GM23248 (cell line): ENCODE measurements at regions not wholly inside any gene's neighbourhood (a gene's known extent, or its start where the extent isn't known, plus 50 kb on each side); places are given as distances from the start of the nearest gene placed in this dataset.

Experiments used
- DNase-seq: peaks from one replicate; pipeline ENCODE4 v3.0.0-alpha.2; 2015
- H2AFZ ChIP-seq: fragments of 200-600 bp; sonication (generic); 2 replicates; pipeline ENCODE4 v1.6.1; 2016; ENCODE audit warnings: antibody characterized with exemption
- H3F3A ChIP-seq: fragments of 200-600 bp; sonication (generic); 2 replicates; pipeline ENCODE4 v1.6.1; 2016; ENCODE audit warnings: mild to moderate bottlenecking, antibody characterized with exemption, mixed run types; ENCODE audit not compliant: insufficient read depth
- H3K27ac ChIP-seq: fragments of 200-600 bp; sonication (generic); 2 replicates; pipeline ENCODE4 v1.5.1; 2016; ENCODE audit warnings: mild to moderate bottlenecking
- H3K27me3 ChIP-seq: fragments of 200-600 bp; sonication (generic); replicated peaks from 2 replicates; pipeline ENCODE4 v1.6.1; 2016; ENCODE audit warnings: mild to moderate bottlenecking; ENCODE audit not compliant: insufficient read depth
- H3K36me3 ChIP-seq: fragments of 200-600 bp; sonication (generic); 2 replicates; pipeline ENCODE4 v1.6.1; 2016; ENCODE audit warnings: low read depth, mild to moderate bottlenecking
- H3K4me1 ChIP-seq: fragments of 200-600 bp; sonication (generic); 2 replicates; pipeline ENCODE4 v1.6.1; 2016; ENCODE audit warnings: mild to moderate bottlenecking; ENCODE audit not compliant: insufficient read depth
- H3K4me2 ChIP-seq: fragments of 200-600 bp; sonication (generic); one replicate; pipeline ENCODE4 v1.6.1; 2016; ENCODE audit warnings: mild to moderate bottlenecking; ENCODE audit not compliant: unreplicated experiment
- H3K4me3 ChIP-seq: fragments of 200-600 bp; sonication (generic); 2 replicates; pipeline ENCODE4 v1.5.1; 2016; ENCODE audit warnings: mild to moderate bottlenecking
- H3K79me2 ChIP-seq: fragments of 200-600 bp; sonication (generic); 2 replicates; pipeline ENCODE4 v1.6.1; 2016; ENCODE audit warnings: mild to moderate bottlenecking; ENCODE audit not compliant: insufficient read depth
- H3K9ac ChIP-seq: fragments of 200-600 bp; sonication (generic); 2 replicates; pipeline ENCODE4 v1.6.1; 2016; ENCODE audit warnings: mild to moderate bottlenecking
- H3K9me2 ChIP-seq: fragments of 200-600 bp; sonication (generic); 2 replicates; pipeline ENCODE4 v1.6.1; 2016; ENCODE audit warnings: mixed run types, mild to moderate bottlenecking, moderate library complexity; ENCODE audit not compliant: insufficient read depth
- H3K9me3 ChIP-seq: fragments of 200-600 bp; sonication (generic); one replicate; pipeline ENCODE4 v1.6.1; 2017; ENCODE audit warnings: low read depth
- H4K20me1 ChIP-seq: fragments of 200-600 bp; sonication (generic); 2 replicates; pipeline ENCODE4 v1.6.0; 2016; ENCODE audit not compliant: insufficient read depth
- EZH2 ChIP-seq: fragments of 200-600 bp; sonication (generic); IDR thresholded peaks from 2 replicates; pipeline ENCODE4 v1.6.1; 2018; ENCODE audit warnings: antibody characterized with exemption, mild to moderate bottlenecking; ENCODE audit not compliant: insufficient read depth, poor library complexity, severe bottlenecking
- EZH2phosphoT487 ChIP-seq: fragments of 200-600 bp; sonication (generic); IDR thresholded peaks from 2 replicates; pipeline ENCODE4 v1.6.1; 2018; ENCODE audit warnings: antibody characterized with exemption, moderate library complexity, mild to moderate bottlenecking, low read depth; ENCODE audit not compliant: insufficient read depth
- WGBS, 2 experiments: methylation state at CpG; one replicate each; pipeline ENCODE4 v1.1.6; 2015 to 2017; ENCODE audit warnings: low lambda C conversion rate in 2 of 2, low coverage in 1 of 2; ENCODE audit errors: missing lambda C conversion rate in 2 of 2; 5-methylcytosine and 5-hydroxymethylcytosine counted together
- in situ Hi-C: fragments of 300-500 bp; cut with MboI; formaldehyde crosslinking; loops from 2 replicates; pipeline ENCODE4 v1.15.0; 2020

DNA sequence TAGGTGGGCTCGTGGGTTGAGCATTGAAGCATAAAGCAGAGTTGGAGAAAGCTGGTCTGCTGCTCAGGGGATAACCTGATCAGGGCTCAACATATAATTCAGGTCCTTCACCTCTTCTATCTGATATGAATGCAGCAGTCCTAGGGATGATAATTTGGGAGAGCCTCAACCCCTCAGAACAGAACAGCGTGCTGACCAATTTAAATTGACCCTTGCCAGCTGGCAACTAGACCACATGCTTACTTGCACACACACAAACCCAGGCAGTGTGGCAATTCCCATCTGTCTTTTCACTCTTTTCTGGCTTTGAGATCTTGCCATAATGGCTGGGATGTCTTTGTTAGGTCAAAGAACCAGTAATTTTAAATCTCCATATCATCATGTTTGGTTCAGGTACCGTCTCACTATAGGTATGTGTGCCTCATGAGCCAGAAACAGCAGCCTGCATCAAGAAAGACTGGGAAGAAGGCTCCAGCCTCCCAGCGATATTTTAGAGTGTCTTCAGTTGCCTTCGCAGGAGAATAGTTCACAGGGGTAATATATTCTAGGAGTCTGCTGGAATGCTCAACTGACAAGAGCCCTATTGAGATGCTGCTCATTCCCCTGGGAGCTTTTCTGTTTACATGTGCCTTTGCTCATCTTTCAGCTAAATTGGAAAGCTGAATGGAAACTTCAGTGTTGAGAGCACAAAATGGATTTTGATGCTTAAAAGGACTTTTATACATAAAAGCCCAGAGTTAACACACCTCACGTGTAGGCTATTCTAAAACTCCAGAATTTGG, 497.6 kb downstream of the RASEF start:
- Histone ChIP-seq H3K4me1 (no peaks in the 10 kb centered on the region), H3K9me3 (no peaks in the 10 kb centered on the region), H3K27ac (no peak overlapping the region), H3K36me3 (no peaks in the 10 kb centered on the region), H3K79me2 (no peaks in the 10 kb centered on the region), H2AFZ (no peak overlapping the region), H3F3A (no peaks in the 10 kb centered on the region), H3K9ac (no peak overlapping the region), H3K9me2 (no peaks in the 10 kb centered on the region), H3K4me2 (no peak overlapping the region), H3K27me3 (no peaks in the 10 kb centered on the region; the same call in 1 of the 2 replicates), H3K4me3 (no peak overlapping the region), H4K20me1 (no peaks in the 10 kb centered on the region)
- no peak for DNase-seq
- 18 to 20% methylated on average over 6 of the region's 6 CpGs for WGBS, 2 experiments
- in situ Hi-C loops = no loop called here
- TF ChIP-seq EZH2phosphoT487 (no peak), EZH2 (no peak)

DNA sequence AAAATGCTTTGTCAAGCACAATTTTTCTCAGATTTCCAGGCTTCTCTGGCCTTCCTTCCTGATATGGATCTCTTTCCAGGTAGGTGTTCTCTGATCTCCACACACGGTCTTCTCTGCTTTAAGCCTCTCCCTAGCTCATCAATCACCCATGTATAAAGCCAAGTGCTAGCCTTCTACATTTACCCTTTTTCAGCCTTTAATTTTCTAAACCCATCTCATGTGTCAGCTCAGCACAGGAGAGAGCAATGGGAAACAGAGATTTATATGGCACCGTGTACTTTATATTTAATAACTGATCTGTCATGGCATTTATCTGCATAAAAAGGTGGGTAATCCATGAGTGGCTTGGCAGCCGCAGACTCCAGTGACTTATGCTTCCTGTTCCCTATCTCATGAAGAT, 495.0 kb downstream of the RASEF start:
- Histone ChIP-seq H3K27ac (no peak overlapping the region), H3K4me3 (no peak overlapping the region), H3K36me3 (no peaks in the 10 kb centered on the region), H4K20me1 (no peaks in the 10 kb centered on the region), H2AFZ (no peak overlapping the region), H3K9ac (no peak overlapping the region), H3K9me2 (no peaks in the 10 kb centered on the region), H3K9me3 (no peaks in the 10 kb centered on the region), H3K79me2 (no peaks in the 10 kb centered on the region), H3K27me3 (peaks cover 3% of the 10 kb centered on the region; the same call in 1 of the 2 replicates), H3F3A (no peaks in the 10 kb centered on the region), H3K4me2 (no peak overlapping the region), H3K4me1 (no peaks in the 10 kb centered on the region)
- 45 to 46% methylated on average over 3 of the region's 3 CpGs for WGBS, 2 experiments
- no peak for TF ChIP-seq EZH2phosphoT487
- no peak for DNase-seq
- in situ Hi-C loops = no loop called here

DNA sequence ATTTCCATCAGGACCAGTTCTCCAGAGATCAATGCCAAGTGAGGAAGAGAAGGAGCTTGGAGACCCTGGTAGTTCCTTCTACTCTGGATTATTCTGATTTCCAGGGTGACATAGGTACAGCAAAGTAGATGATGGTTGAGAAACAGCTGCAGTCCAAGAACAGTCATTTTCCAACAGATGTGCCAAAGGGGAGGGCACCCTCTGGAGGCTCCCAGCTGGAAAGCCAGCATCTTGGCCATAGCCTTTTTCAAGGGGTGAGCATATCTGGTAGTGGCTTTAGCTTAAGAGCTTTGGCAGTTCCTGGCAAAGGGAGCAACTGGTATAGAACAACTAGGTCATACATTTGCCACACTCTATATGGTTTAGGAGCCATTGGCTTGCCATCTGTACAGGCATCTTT, 492.7 kb downstream of the RASEF start:
- H3K79me2 ChIP-seq = no peaks in the 10 kb centered on the region
- no peaks in the 10 kb centered on the region for H3F3A ChIP-seq
- peaks cover 5% of the 10 kb centered on the region for H3K9me3 ChIP-seq
- no peaks in the 10 kb centered on the region for H4K20me1 ChIP-seq
- no peak overlapping the region for H3K9ac ChIP-seq
- peak; percentile 42 for DNase-seq
- no peaks in the 10 kb centered on the region for H3K9me2 ChIP-seq
- no peaks in the 10 kb centered on the region for H3K36me3 ChIP-seq
- H3K4me3 ChIP-seq = no peak overlapping the region
- H3K27me3 ChIP-seq = peaks cover 3% of the 10 kb centered on the region; the same call in 1 of the 2 replicates
- no peak overlapping the region for H3K27ac ChIP-seq
- in situ Hi-C loops = no loop called here
- no peak overlapping the region for H3K4me2 ChIP-seq
- H2AFZ ChIP-seq = no peak overlapping the region
- no peaks in the 10 kb centered on the region for H3K4me1 ChIP-seq
- TF ChIP-seq EZH2 (no peak), EZH2phosphoT487 (no peak)

DNA sequence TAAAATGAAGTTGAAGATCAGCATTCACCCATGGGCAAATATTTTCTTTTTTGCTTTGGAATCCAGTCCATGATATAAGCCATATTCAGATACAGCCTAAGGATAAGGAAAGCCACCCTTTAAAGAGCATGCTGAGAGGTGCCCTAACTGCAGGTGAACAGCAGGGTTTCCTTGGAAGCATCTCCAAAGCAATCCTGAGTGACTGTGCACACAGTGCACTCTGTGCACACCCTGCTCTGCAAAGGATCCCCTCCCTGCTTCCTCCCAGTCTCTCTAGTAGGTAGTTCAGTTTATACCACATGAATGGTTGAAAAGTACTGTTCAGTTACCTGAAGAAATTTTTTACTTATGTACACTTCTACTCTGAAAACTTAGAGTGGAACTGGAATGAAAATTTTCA, 491.4 kb downstream of the RASEF start:
- TF ChIP-seq EZH2 = no peak
- Histone ChIP-seq H3K9me3 (peaks cover 5% of the 10 kb centered on the region), H4K20me1 (no peaks in the 10 kb centered on the region), H3K9me2 (no peaks in the 10 kb centered on the region), H3K27ac (no peak overlapping the region), H2AFZ (no peak overlapping the region), H3K4me2 (no peak overlapping the region), H3K9ac (no peak overlapping the region), H3K79me2 (no peaks in the 10 kb centered on the region), H3K4me3 (no peak overlapping the region), H3K4me1 (no peaks in the 10 kb centered on the region), H3F3A (no peaks in the 10 kb centered on the region), H3K36me3 (no peaks in the 10 kb centered on the region), H3K27me3 (peaks cover 3% of the 10 kb centered on the region; the same call in 1 of the 2 replicates)
- DNase-seq = no peak
- in situ Hi-C loops = no loop called here

DNA sequence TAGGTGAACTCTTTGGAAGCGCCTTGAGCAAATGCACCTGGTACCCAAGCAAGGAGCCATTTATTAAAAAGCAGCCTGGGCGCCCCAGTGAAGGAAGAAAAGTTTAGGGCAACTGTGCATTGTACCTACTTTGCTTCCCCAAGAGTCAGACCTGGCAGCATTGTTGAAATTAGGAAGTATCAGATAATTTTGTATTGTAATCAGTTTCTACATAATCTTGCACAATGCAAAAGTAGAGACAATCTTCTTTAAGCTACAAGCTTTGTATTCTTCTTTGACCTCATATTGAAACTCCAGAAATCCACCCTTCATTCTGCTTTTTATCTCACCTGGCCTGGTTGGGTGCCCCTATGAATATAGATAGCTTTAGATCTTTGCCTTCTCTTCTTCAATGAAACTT, 490.8 kb downstream of the RASEF start:
- TF ChIP-seq EZH2phosphoT487 (no peak), EZH2 (no peak)
- H3K4me3 ChIP-seq = no peak overlapping the region
- in situ Hi-C loops = no loop called here
- no peak overlapping the region for H3K9ac ChIP-seq
- H4K20me1 ChIP-seq = no peaks in the 10 kb centered on the region
- H3K4me2 ChIP-seq = no peak overlapping the region
- H3K9me3 ChIP-seq = peaks cover 5% of the 10 kb centered on the region
- 19 to 20% methylated on average over 2 of the region's 2 CpGs for WGBS, 2 experiments
- H3F3A ChIP-seq = no peaks in the 10 kb centered on the region
- H3K79me2 ChIP-seq = no peaks in the 10 kb centered on the region
- no peaks in the 10 kb centered on the region for H3K4me1 ChIP-seq
- peaks cover 3% of the 10 kb centered on the region; the same call in 1 of the 2 replicates for H3K27me3 ChIP-seq
- H3K27ac ChIP-seq = no peak overlapping the region
- H3K36me3 ChIP-seq = no peaks in the 10 kb centered on the region
- no peaks in the 10 kb centered on the region for H3K9me2 ChIP-seq
- no peak overlapping the region for H2AFZ ChIP-seq
- DNase-seq = no peak
